NCI-H82 treated with DMSO at 0.1 percent for 48 hours (cell line): ENCODE measurements at regions not wholly inside any gene's neighbourhood (a gene's known extent, or its start where the extent isn't known, plus 50 kb on each side); places are given as distances from the start of the nearest gene placed in this dataset.

ENCODE experiments used
- DNase-seq: peaks from one replicate; lab custom pipeline; 2025; ENCODE audit not compliant: unreplicated experiment; lab: John Stamatoyannopoulos, UW

- DNase-seq = no peak
Observed at GRCh38 chr5:148708854-148709253, 54.5 kb upstream of the HTR4 start.

- no peak for DNase-seq
Observed at GRCh38 chr5:148711961-148712360, 57.6 kb upstream of the HTR4 start.

- no peak for DNase-seq
Observed at GRCh38 chr5:148713735-148714508, 59.6 kb upstream of the HTR4 start.

- DNase-seq = no peak
Observed at GRCh38 chr5:148716716-148717115, 62.4 kb upstream of the HTR4 start.

GRCh38 chr5:148717668-148718067, 63.3 kb upstream of the HTR4 start:
- DNase-seq = no peak

GRCh38 chr5:148719605-148720004, 65.3 kb upstream of the HTR4 start:
- DNase-seq = no peak

- no peak for DNase-seq
Observed at GRCh38 chr5:148720257-148720656, 65.9 kb upstream of the HTR4 start.

GRCh38 chr5:148723143-148723542, 68.8 kb upstream of the HTR4 start:
- DNase-seq = no peak

GRCh38 chr5:148725675-148726074, 71.3 kb upstream of the HTR4 start:
- DNase-seq = no peak

GRCh38 chr5:148729182-148729581, 74.9 kb upstream of the HTR4 start:
- DNase-seq = no peak

- DNase-seq = no peak
Observed at GRCh38 chr5:148730270-148730669, 75.9 kb upstream of the HTR4 start.

GRCh38 chr5:148730942-148731898, 76.9 kb upstream of the HTR4 start:
- peak; percentile 53 for DNase-seq

GRCh38 chr5:148732692-148733091, 78.4 kb upstream of the HTR4 start:
- DNase-seq = no peak

- peak; percentile 10 for DNase-seq
Observed at GRCh38 chr5:148733601-148734438, 79.5 kb upstream of the HTR4 start.

- no peak for DNase-seq
Observed at GRCh38 chr5:148734518-148734917, 80.2 kb upstream of the HTR4 start.

- DNase-seq = no peak
Observed at GRCh38 chr5:148735301-148735835, 81.0 kb upstream of the HTR4 start.

- DNase-seq = no peak
Observed at GRCh38 chr5:148739023-148739422, 84.7 kb upstream of the HTR4 start.

- no peak for DNase-seq
Observed at GRCh38 chr5:148739524-148739923, 85.2 kb upstream of the HTR4 start.

- DNase-seq = no peak
Observed at GRCh38 chr5:148740079-148740858, 85.9 kb upstream of the HTR4 start.
